Loucy (cell line): ENCODE measurements at regions not wholly inside any gene's neighbourhood (a gene's known extent, or its start where the extent isn't known, plus 50 kb on each side); places are given as distances from the start of the nearest gene placed in this dataset.

Source experiments
- H2AFZ ChIP-seq: fragments of 200-600 bp; sonication (generic); 2 replicates; pipeline ENCODE4 v1.6.0; 2016; ENCODE audit warnings: antibody characterized with exemption, mild to moderate bottlenecking, low read length, moderate library complexity
- H3F3A ChIP-seq: fragments of 200-600 bp; 2 replicates; pipeline ENCODE4 v1.6.0; 2016; ENCODE audit warnings: antibody characterized with exemption, low read depth, mild to moderate bottlenecking
- H3K27me3 ChIP-seq: fragments of 200-600 bp; sonication (generic); 2 replicates; pipeline ENCODE4 v1.6.1; 2014; ENCODE audit warnings: low read length, mild to moderate bottlenecking; ENCODE audit not compliant: insufficient read depth, poor library complexity, severe bottlenecking
- H3K36me3 ChIP-seq: fragments of 200-600 bp; sonication (generic); 2 replicates; pipeline ENCODE4 v1.6.1; 2016; ENCODE audit warnings: low read length; ENCODE audit not compliant: insufficient read depth
- H3K4me1 ChIP-seq: fragments of 200-600 bp; sonication (generic); 2 replicates; pipeline ENCODE4 v1.5.1; 2014; ENCODE audit warnings: low read length, mild to moderate bottlenecking; ENCODE audit not compliant: insufficient read depth, poor library complexity, severe bottlenecking
- H3K4me2 ChIP-seq: fragments of 200-600 bp; sonication (generic); 2 replicates; pipeline ENCODE4 v1.6.0; 2014; ENCODE audit warnings: antibody characterized with exemption, low read length, low read depth, mild to moderate bottlenecking; ENCODE audit not compliant: poor library complexity, severe bottlenecking
- H3K4me3 ChIP-seq: fragments of 200-600 bp; sonication (generic); 2 replicates; pipeline ENCODE4 v1.5.1; 2014; ENCODE audit warnings: low read length, mild to moderate bottlenecking, mixed read lengths; ENCODE audit not compliant: poor library complexity, severe bottlenecking
- H3K79me2 ChIP-seq: fragments of 200-600 bp; sonication (generic); 2 replicates; pipeline ENCODE4 v1.6.1; 2014; ENCODE audit warnings: low read length; ENCODE audit not compliant: insufficient read depth
- H3K9ac ChIP-seq: fragments of 200-600 bp; sonication (generic); 2 replicates; pipeline ENCODE4 v1.6.0; 2014; ENCODE audit warnings: mild to moderate bottlenecking, low read depth, low read length, moderate library complexity; ENCODE audit not compliant: poor library complexity, severe bottlenecking
- H3K9me2 ChIP-seq: fragments of 200-600 bp; sonication (generic); replicated peaks from 2 replicates; pipeline ENCODE4 v1.6.1; 2016; ENCODE audit warnings: low read depth, low read length, mixed read lengths
- H3K9me3 ChIP-seq: fragments of 200-600 bp; sonication (generic); 2 replicates; pipeline ENCODE4 v1.6.1; 2014; ENCODE audit warnings: mild to moderate bottlenecking, antibody characterized with exemption, low read length, low read depth; ENCODE audit not compliant: insufficient read depth
- H4K20me1 ChIP-seq: fragments of 200-600 bp; sonication (generic); 2 replicates; pipeline ENCODE4 v1.6.0; 2014; ENCODE audit warnings: antibody characterized with exemption, low read length, mild to moderate bottlenecking; ENCODE audit not compliant: insufficient read depth, poor library complexity, severe bottlenecking
- CTCF ChIP-seq: fragments of 200-600 bp; sonication (generic); conservative IDR thresholded peaks from 2 replicates; pipeline ENCODE4 v1.5.1; 2014; ENCODE audit warnings: mild to moderate bottlenecking, antibody characterized with exemption, low read length
- EZH2phosphoT487 ChIP-seq: fragments of 200-600 bp; IDR thresholded peaks from 2 replicates; pipeline ENCODE4 v1.6.1; 2018; ENCODE audit warnings: antibody characterized with exemption, mild to moderate bottlenecking, moderate library complexity, borderline replicate concordance

GRCh38 chr10:62639144-62639543 lies 165.4 kb upstream of the ADO start:
- H3K4me1 ChIP-seq: peaks cover 16% of the 10 kb centered on the region

GRCh38 chr10:62640411-62640810 lies 164.1 kb upstream of the ADO start:
- Histone ChIP-seq H3K4me3 (no peak overlapping the region), H4K20me1 (no peaks in the 10 kb centered on the region), H3K36me3 (no peaks in the 10 kb centered on the region), H3K79me2 (no peaks in the 10 kb centered on the region), H3K9me3 (no peaks in the 10 kb centered on the region), H3K4me2 (no peak overlapping the region), H3K27me3 (no peaks in the 10 kb centered on the region), H3F3A (no peaks in the 10 kb centered on the region), H3K9ac (no peak overlapping the region), H3K4me1 (peaks cover 16% of the 10 kb centered on the region), H3K9me2 (no peaks in the 10 kb centered on the region), H2AFZ (no peak overlapping the region; the same call in 1 of the 2 replicates)
- TF ChIP-seq CTCF (no peak), EZH2phosphoT487 (no peak)

More at GRCh38 chr10:62639144-62639543, 165.4 kb upstream of the ADO start:
- Histone ChIP-seq H3K4me2 (no peak overlapping the region), H3K9me3 (no peaks in the 10 kb centered on the region), H3K36me3 (no peaks in the 10 kb centered on the region), H3K9ac (no peak overlapping the region), H3K79me2 (no peaks in the 10 kb centered on the region), H2AFZ (no peak overlapping the region), H3K9me2 (no peaks in the 10 kb centered on the region), H4K20me1 (no peaks in the 10 kb centered on the region), H3K27me3 (no peaks in the 10 kb centered on the region), H3K4me3 (no peak overlapping the region), H3F3A (no peaks in the 10 kb centered on the region)
- no peak for TF ChIP-seq EZH2phosphoT487
- TF ChIP-seq CTCF: no peak

- Histone ChIP-seq H3K9ac (no peak overlapping the region), H3K4me1 (no peaks in the 10 kb centered on the region), H3K79me2 (no peaks in the 10 kb centered on the region), H3K9me2 (no peaks in the 10 kb centered on the region), H2AFZ (no peak overlapping the region), H4K20me1 (no peaks in the 10 kb centered on the region), H3F3A (no peaks in the 10 kb centered on the region), H3K4me3 (no peak overlapping the region), H3K4me2 (no peak overlapping the region), H3K9me3 (no peaks in the 10 kb centered on the region), H3K36me3 (no peaks in the 10 kb centered on the region), H3K27me3 (no peaks in the 10 kb centered on the region)
- TF ChIP-seq CTCF (no peak), EZH2phosphoT487 (no peak)
Measured at GRCh38 chr10:62643606-62644587, 160.6 kb upstream of the ADO start.
